WTC11 (cell line): ENCODE measurements at regions not wholly inside any gene's neighbourhood (a gene's known extent, or its start where the extent isn't known, plus 50 kb on each side); places are given as distances from the start of the nearest gene placed in this dataset.

Source experiments
- ATAC-seq: fragments of 200-7000 bp; cut with Tn5 transposase; 2 replicates; pipeline ENCODE4 v1.10.0; 2021; ENCODE audit warnings: mild to moderate bottlenecking, moderate library complexity
- CTCF ChIA-PET: fragments of 300-600 bp; sonication (Branson Sonifier 250); formaldehyde crosslinking; loops from one replicate; lab custom pipeline; 2021; ENCODE audit warnings: antibody characterized with exemption; lab: Charles Lee
- POLR2A ChIA-PET: fragments of 350-600 bp; sonication (Branson Sonifier 250); formaldehyde crosslinking; loops from one replicate; lab custom pipeline; 2021; ENCODE audit warnings: antibody characterized with exemption; lab: Charles Lee
- DNase-seq: peaks from one replicate; pipeline ENCODE4 v3.0.0; 2021; ENCODE audit warnings: low spot score
- H3K27ac Mint-ChIP-seq: 2 replicates; pipeline ENCODE4 v1.8.0; 2021; ENCODE audit warnings: mixed read lengths
- H3K27me3 Mint-ChIP-seq: 2 replicates; pipeline ENCODE4 v1.8.0; 2021; ENCODE audit warnings: low read depth, mild to moderate bottlenecking, moderate library complexity, mixed read lengths
- H3K36me3 Mint-ChIP-seq: 2 replicates; pipeline ENCODE4 v1.8.0; 2021; ENCODE audit warnings: mixed read lengths
- H3K4me1 Mint-ChIP-seq: 2 replicates; pipeline ENCODE4 v1.8.0; 2022; ENCODE audit warnings: mixed read lengths
- H3K4me3 Mint-ChIP-seq: 2 replicates; pipeline ENCODE4 v1.8.0; 2021; ENCODE audit warnings: mild to moderate bottlenecking, moderate library complexity, mixed read lengths
- H3K9me3 Mint-ChIP-seq: 2 replicates; pipeline ENCODE4 v1.8.0; 2021; ENCODE audit warnings: mixed read lengths
- ATF1 ChIP-seq: sonication (generic); formaldehyde crosslinking; IDR thresholded peaks from 2 replicates; pipeline ENCODE4 v1.8.1; 2023; ENCODE audit warnings: mild to moderate bottlenecking, moderate library complexity, missing genetic modification reagents
- ELF4 ChIP-seq: sonication (generic); formaldehyde crosslinking; IDR thresholded peaks from 2 replicates; pipeline ENCODE4 v1.8.1; 2022; ENCODE audit warnings: low read depth, mild to moderate bottlenecking, moderate library complexity, missing genetic modification reagents
- EMX1 ChIP-seq: fragments of 250-450 bp; sonication (Bioruptor Pico); IDR thresholded peaks from 2 replicates; pipeline ENCODE4 v1.8.0; 2021; ENCODE audit warnings: mild to moderate bottlenecking
- FOXP1 ChIP-seq: sonication (generic); formaldehyde crosslinking; IDR thresholded peaks from 2 replicates; pipeline ENCODE4 v1.8.0; 2022; ENCODE audit warnings: missing genetic modification reagents, mild to moderate bottlenecking, moderate library complexity, borderline replicate concordance
- HMGA2 ChIP-seq: fragments of 250-450 bp; sonication (Bioruptor Pico); IDR thresholded peaks from 2 replicates; pipeline ENCODE4 v1.4.0; 2021; ENCODE audit warnings: mild to moderate bottlenecking, moderate library complexity
- KAT7 ChIP-seq: sonication (generic); formaldehyde crosslinking; IDR thresholded peaks from 2 replicates; pipeline ENCODE4 v1.8.1; 2023; ENCODE audit warnings: missing genetic modification reagents, mild to moderate bottlenecking, borderline replicate concordance
- NFATC4 ChIP-seq: fragments of 250-450 bp; sonication (Bioruptor Pico); IDR thresholded peaks from 2 replicates; pipeline ENCODE4 v1.9.0; 2021; ENCODE audit warnings: mild to moderate bottlenecking
- PRRX2 ChIP-seq: fragments of 250-450 bp; sonication (Bioruptor Pico); IDR thresholded peaks from 2 replicates; pipeline ENCODE4 v1.8.0; 2021; ENCODE audit warnings: mild to moderate bottlenecking
- RORB ChIP-seq: fragments of 250-450 bp; sonication (Bioruptor Pico); IDR thresholded peaks from 2 replicates; pipeline ENCODE4 v1.9.0; 2021; ENCODE audit warnings: mild to moderate bottlenecking
- SMAD3 ChIP-seq: sonication (generic); formaldehyde crosslinking; IDR thresholded peaks from 2 replicates; pipeline ENCODE4 v1.8.0; 2022; ENCODE audit warnings: missing genetic modification reagents, mild to moderate bottlenecking, borderline replicate concordance
- TEAD4 ChIP-seq: sonication (generic); formaldehyde crosslinking; IDR thresholded peaks from 2 replicates; pipeline ENCODE4 v1.8.0; 2022; ENCODE audit warnings: mild to moderate bottlenecking, missing genetic modification reagents
- ZBTB21 ChIP-seq: sonication (generic); formaldehyde crosslinking; IDR thresholded peaks from 2 replicates; pipeline ENCODE4 v1.8.1; 2023; ENCODE audit warnings: mild to moderate bottlenecking, missing genetic modification reagents, borderline replicate concordance
- ZNF138 ChIP-seq: sonication (generic); formaldehyde crosslinking; conservative IDR thresholded peaks from 2 replicates; pipeline ENCODE4 v1.8.1; 2022; ENCODE audit warnings: mild to moderate bottlenecking, moderate library complexity, missing genetic modification reagents
- ZNF232 ChIP-seq: sonication (generic); formaldehyde crosslinking; IDR thresholded peaks from 2 replicates; pipeline ENCODE4 v1.8.0; 2022; ENCODE audit warnings: mild to moderate bottlenecking, missing genetic modification reagents
- TF ChIP-seq, protein P1 (sequence below): fragments of 250-450 bp; sonication (Bioruptor Pico); IDR thresholded peaks from 2 replicates; pipeline ENCODE4 v1.9.0; 2021; ENCODE audit warnings: mild to moderate bottlenecking, borderline replicate concordance
- TF ChIP-seq, protein P2 (sequence below): fragments of 250-450 bp; sonication (Bioruptor Pico); IDR thresholded peaks from 2 replicates; pipeline ENCODE4 v2.1.2; 2022; ENCODE audit warnings: mild to moderate bottlenecking, moderate library complexity
- TF ChIP-seq, protein P3 (sequence below): sonication (generic); formaldehyde crosslinking; IDR thresholded peaks from 2 replicates; pipeline ENCODE4 v1.8.1; 2022; ENCODE audit warnings: low read depth, mild to moderate bottlenecking, moderate library complexity, missing genetic modification reagents, borderline replicate concordance

DNA sequence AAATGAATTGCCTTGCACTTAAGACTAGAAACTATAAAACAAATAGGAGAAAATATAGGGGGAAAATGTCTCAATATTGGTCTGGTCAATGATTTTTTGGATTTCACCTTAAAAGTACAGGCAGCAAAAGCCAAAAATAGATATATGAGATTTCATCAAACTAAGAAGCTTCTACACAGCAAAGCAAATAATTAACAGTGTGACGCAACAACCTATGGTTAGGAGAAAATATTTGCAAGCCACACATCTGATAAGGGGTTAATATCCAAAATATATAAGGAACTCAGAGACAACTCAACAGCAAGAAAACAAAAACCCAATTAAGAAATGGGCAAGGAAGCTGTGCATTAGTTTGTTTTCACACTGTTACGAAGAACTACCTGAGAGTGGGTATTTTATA, 89.1 kb downstream of the MAIP1 start:
- H3K27me3 Mint-ChIP-seq = peaks cover 3% of the 10 kb centered on the region; the same call in 1 of the 2 replicates
- peaks cover 34% of the 10 kb centered on the region for H3K36me3 Mint-ChIP-seq

DNA sequence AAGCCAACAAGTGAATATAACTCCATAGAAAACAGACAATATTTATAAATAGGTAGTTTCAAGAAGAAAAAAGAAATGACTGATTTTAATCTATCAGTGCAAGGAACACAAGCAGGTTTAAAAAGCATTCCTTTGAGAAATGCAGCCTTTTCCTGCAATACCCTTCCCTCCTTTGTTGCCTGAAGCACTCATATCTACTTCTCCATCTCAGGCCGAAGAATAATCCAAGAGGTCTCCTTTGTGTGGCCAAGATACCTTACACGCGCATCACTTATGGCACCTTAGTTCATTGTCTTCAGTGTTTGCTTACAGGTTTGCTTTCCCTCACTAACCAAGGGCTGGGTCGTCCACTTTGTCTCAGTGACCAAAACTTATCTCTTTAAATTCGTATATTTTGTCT, 93.0 kb downstream of the MAIP1 start:
- H3K27ac Mint-ChIP-seq = no peak overlapping the region
- no peaks in the 10 kb centered on the region for H3K27me3 Mint-ChIP-seq
- ATAC-seq = no peak
- peaks cover 34% of the 10 kb centered on the region for H3K36me3 Mint-ChIP-seq
- CTCF ChIA-PET = no interaction called here
- no peak for DNase-seq
- TF ChIP-seq, protein P1, sequence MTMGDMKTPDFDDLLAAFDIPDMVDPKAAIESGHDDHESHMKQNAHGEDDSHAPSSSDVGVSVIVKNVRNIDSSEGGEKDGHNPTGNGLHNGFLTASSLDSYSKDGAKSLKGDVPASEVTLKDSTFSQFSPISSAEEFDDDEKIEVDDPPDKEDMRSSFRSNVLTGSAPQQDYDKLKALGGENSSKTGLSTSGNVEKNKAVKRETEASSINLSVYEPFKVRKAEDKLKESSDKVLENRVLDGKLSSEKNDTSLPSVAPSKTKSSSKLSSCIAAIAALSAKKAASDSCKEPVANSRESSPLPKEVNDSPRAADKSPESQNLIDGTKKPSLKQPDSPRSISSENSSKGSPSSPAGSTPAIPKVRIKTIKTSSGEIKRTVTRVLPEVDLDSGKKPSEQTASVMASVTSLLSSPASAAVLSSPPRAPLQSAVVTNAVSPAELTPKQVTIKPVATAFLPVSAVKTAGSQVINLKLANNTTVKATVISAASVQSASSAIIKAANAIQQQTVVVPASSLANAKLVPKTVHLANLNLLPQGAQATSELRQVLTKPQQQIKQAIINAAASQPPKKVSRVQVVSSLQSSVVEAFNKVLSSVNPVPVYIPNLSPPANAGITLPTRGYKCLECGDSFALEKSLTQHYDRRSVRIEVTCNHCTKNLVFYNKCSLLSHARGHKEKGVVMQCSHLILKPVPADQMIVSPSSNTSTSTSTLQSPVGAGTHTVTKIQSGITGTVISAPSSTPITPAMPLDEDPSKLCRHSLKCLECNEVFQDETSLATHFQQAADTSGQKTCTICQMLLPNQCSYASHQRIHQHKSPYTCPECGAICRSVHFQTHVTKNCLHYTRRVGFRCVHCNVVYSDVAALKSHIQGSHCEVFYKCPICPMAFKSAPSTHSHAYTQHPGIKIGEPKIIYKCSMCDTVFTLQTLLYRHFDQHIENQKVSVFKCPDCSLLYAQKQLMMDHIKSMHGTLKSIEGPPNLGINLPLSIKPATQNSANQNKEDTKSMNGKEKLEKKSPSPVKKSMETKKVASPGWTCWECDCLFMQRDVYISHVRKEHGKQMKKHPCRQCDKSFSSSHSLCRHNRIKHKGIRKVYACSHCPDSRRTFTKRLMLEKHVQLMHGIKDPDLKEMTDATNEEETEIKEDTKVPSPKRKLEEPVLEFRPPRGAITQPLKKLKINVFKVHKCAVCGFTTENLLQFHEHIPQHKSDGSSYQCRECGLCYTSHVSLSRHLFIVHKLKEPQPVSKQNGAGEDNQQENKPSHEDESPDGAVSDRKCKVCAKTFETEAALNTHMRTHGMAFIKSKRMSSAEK (CRISPR knock-in tag) = no peak
- TF ChIP-seq HMGA2 (CRISPR knock-in tag) = no peak
- no peak for TF ChIP-seq ZNF138
- no peak for TF ChIP-seq KAT7
- no peak for TF ChIP-seq SMAD3 (CRISPR knock-in tag)
- no peak for TF ChIP-seq RORB
- no peak for TF ChIP-seq ELF4 (CRISPR knock-in tag)
- TF ChIP-seq ATF1 (CRISPR knock-in tag) = no peak
- TF ChIP-seq FOXP1 (CRISPR knock-in tag) = no peak
- no peak for TF ChIP-seq ZNF232 (CRISPR knock-in tag)
- TF ChIP-seq, protein P2, sequence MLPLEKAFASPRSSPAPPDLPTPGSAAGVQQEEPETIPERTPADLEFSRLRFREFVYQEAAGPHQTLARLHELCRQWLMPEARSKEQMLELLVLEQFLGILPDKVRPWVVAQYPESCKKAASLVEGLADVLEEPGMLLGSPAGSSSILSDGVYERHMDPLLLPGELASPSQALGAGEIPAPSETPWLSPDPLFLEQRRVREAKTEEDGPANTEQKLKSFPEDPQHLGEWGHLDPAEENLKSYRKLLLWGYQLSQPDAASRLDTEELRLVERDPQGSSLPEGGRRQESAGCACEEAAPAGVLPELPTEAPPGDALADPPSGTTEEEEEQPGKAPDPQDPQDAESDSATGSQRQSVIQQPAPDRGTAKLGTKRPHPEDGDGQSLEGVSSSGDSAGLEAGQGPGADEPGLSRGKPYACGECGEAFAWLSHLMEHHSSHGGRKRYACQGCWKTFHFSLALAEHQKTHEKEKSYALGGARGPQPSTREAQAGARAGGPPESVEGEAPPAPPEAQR (CRISPR knock-in tag) = no peak
- TF ChIP-seq NFATC4 (CRISPR knock-in tag) = no peak
- no peak overlapping the region for H3K4me3 Mint-ChIP-seq
- 0 out of 2 replicates have a peak, but pooled peaks cover 3% of the 10 kb centered on the region for H3K4me1 Mint-ChIP-seq
- peaks cover 43% of the 10 kb centered on the region for H3K9me3 Mint-ChIP-seq
- POLR2A ChIA-PET = no interaction called here

More for the DNA sequence above, 89.1 kb downstream of the MAIP1 start:
- ATAC-seq = no peak
- Mint-ChIP-seq H3K9me3 (peaks cover 47% of the 10 kb centered on the region), H3K4me3 (no peak overlapping the region), H3K27ac (no peak overlapping the region), H3K4me1 (peaks cover 15% of the 10 kb centered on the region)
- ChIA-PET CTCF (no interaction called here), POLR2A (no interaction called here)
- TF ChIP-seq TEAD4 (no peak), FOXP1 (CRISPR knock-in tag) (no peak), EMX1 (CRISPR knock-in tag) (no peak), SMAD3 (CRISPR knock-in tag) (no peak), ZBTB21 (no peak), PRRX2 (CRISPR knock-in tag) (no peak)
- TF ChIP-seq, protein P2 (CRISPR knock-in tag) = no peak
- TF ChIP-seq, protein P3, sequence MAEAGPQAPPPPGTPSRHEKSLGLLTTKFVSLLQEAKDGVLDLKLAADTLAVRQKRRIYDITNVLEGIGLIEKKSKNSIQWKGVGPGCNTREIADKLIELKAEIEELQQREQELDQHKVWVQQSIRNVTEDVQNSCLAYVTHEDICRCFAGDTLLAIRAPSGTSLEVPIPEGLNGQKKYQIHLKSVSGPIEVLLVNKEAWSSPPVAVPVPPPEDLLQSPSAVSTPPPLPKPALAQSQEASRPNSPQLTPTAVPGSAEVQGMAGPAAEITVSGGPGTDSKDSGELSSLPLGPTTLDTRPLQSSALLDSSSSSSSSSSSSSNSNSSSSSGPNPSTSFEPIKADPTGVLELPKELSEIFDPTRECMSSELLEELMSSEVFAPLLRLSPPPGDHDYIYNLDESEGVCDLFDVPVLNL (CRISPR knock-in tag) = no peak
- no peak for DNase-seq
